ENCODE measurements at regions not wholly inside any gene's neighbourhood (a gene's known extent, or its start where the extent isn't known, plus 50 kb on each side); places are given as distances from the start of the nearest gene placed in this dataset.

- TF ChIP-seq HDAC8 (tag; IDR thresholded peaks at IDR 0.05) (no peak), XRCC4 (IDR thresholded peaks at IDR 0.05; ENCODE audit: extremely low read depth, insufficient read depth, insufficient read length) (no peak), ZNF316 (IDR thresholded peaks at IDR 0.05) (peak; percentile 87), NFE2L1 (tag; IDR thresholded peaks at IDR 0.05; ENCODE audit: borderline replicate concordance, low read depth) (peak; percentile 47; the same call in 1 of the 2 replicates), MAFK (IDR thresholded peaks at IDR 0.05; ENCODE audit: low read length) (peak; percentile 59; the same call in 1 of the 2 replicates), MTA1 (IDR thresholded peaks at IDR 0.05; ENCODE audit: borderline replicate concordance) (no peak), ZNF324 (CRISPR knock-in tag; IDR thresholded peaks at IDR 0.05) (no peak), MAFF (IDR thresholded peaks at IDR 0.05; ENCODE audit: low read length) (peak; percentile 61; the same call in 1 of the 2 replicates), ZNF280B (CRISPR knock-in tag; IDR thresholded peaks at IDR 0.05) (no peak), ZZZ3 (IDR thresholded peaks at IDR 0.05) (no peak), IRF2 (CRISPR knock-in tag; IDR thresholded peaks at IDR 0.05) (no peak), POLR2B (IDR thresholded peaks at IDR 0.05; ENCODE audit: low read depth, partially characterized antibody) (no peak), C11orf30 (IDR thresholded peaks at IDR 0.05; ENCODE audit: low read depth) (peak; percentile 49; the same call in 1 of the 2 replicates), XRCC5 (IDR thresholded peaks at IDR 0.05; ENCODE audit: low read depth, low read length) (no peak), ZBED1 (IDR thresholded peaks at IDR 0.05) (no peak), PREB (CRISPR knock-in tag; IDR thresholded peaks at IDR 0.05) (no peak), ATF6 (CRISPR knock-in tag; IDR thresholded peaks at IDR 0.05) (no peak), ZNF785 (CRISPR knock-in tag; IDR thresholded peaks at IDR 0.05) (no peak), SMAD2 (IDR thresholded peaks at IDR 0.05; ENCODE audit: low read depth, low read length) (no peak), MBD1 (CRISPR knock-in tag; IDR thresholded peaks at IDR 0.05) (no peak), POLR2AphosphoS2 (IDR thresholded peaks at IDR 0.05; ENCODE audit: low read length) (no peak), ELK3 (CRISPR knock-in tag; IDR thresholded peaks at IDR 0.05) (no peak), SIN3B (IDR thresholded peaks at IDR 0.05; ENCODE audit: low read depth) (no peak), NEUROD1 (IDR thresholded peaks at IDR 0.05; ENCODE audit: borderline replicate concordance, low read depth, low read length, partially characterized antibody) (no peak), MAFG (tag; conservative IDR thresholded peaks at IDR 0.05) (peak; percentile 81)
Measured at GRCh38 chr1:195153107-195153506, 1455.1 kb downstream of the KCNT2 start (continued).

All from K562 (cell line).